Erythroblast (primary cell): ENCODE measurements at regions not wholly inside any gene's neighbourhood (a gene's known extent, or its start where the extent isn't known, plus 50 kb on each side); places are given as distances from the start of the nearest gene placed in this dataset.

Experiments
- DNase-seq, 2 experiments: peaks; one replicate each; lab custom pipeline; 2025; lab: John Stamatoyannopoulos, UW
- GATA1 ChIP-seq: IDR thresholded peaks from 2 replicates; pipeline ENCODE4 v1.6.1; 2011; ENCODE audit warnings: low read depth, mild to moderate bottlenecking, control low read depth, low read length, moderate library complexity
- POLR2A ChIP-seq: IDR thresholded peaks from 2 replicates; pipeline ENCODE4 v1.6.1; 2011; ENCODE audit warnings: mild to moderate bottlenecking, low read length

GRCh38 chr2:145563741-145564615 is 1044.1 kb upstream of the ZEB2 start:
- DNase-seq = no peak
- TF ChIP-seq POLR2A = no peak
- TF ChIP-seq GATA1 = no peak

DNA sequence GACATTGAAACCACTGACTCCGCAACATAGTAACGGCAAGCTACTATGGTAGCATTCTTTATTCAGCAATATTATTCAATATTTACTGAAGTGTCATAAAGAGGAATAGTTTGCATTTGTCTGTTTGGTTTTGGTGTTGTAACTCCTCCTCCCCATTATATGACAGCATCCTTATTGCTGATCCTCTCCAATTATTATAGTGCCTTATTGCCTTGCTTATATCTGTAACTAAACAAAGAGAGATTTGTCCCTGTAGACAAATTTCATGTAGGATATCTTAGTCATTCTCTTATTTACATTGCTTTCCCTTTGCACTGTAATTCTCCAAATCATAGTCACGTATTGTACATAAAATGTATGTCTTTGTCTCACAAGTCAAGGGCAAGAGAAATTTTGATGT is 1041.2 kb upstream of the ZEB2 start:
- no peak for TF ChIP-seq POLR2A
- TF ChIP-seq GATA1 = no peak
- no peak for DNase-seq

- TF ChIP-seq GATA1 = no peak
- TF ChIP-seq POLR2A = no peak
- no peak for DNase-seq
These were observed 1038.9 kb upstream of the ZEB2 start for GRCh38 chr2:145558617-145559350.

GRCh38 chr2:145555360-145555759 is 1035.4 kb upstream of the ZEB2 start:
- no peak for DNase-seq
- no peak for TF ChIP-seq GATA1
- no peak for TF ChIP-seq POLR2A

DNA sequence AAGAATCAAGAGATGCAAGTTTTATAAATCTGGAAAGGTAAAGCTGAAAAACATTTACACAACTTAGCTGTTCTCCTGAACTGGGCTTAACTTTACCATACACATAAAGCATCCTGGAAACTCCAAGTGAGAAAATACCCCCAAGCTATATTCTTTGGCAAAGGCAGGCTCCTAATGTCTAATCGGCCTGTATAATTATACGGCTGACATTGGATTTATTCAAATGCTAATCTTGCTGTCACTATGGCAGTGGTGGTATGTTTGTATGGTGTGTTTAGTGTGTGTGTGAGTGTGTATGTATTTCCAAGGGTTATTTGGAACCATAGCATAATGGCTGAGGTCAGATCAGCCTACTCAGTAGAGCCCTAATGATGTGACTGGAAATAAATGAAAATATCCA is 1031.8 kb upstream of the ZEB2 start:
- DNase-seq = no peak
- no peak for TF ChIP-seq GATA1
- TF ChIP-seq POLR2A = no peak

- no peak for DNase-seq
- TF ChIP-seq GATA1 (no peak), POLR2A (no peak)
These were observed 1028.6 kb upstream of the ZEB2 start for GRCh38 chr2:145548479-145548878.

DNA sequence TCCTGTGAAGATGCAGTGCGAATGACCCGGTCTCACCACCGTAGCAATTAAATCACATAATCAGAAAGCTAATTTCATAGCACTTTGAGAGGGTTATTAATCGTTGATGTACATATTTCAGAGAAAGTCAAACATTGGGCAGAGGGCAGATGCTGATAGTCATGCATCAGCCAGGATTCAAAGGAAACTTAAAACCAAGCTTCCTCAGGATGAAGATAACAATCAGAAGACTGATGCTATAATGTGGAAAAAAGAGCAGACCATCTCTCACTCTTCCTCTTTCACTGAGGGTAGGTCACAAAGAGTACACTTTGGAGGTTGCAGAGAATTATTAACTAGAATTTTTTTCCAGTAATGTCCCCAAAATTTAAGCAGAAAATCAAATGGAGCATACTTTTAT is 1027.7 kb upstream of the ZEB2 start:
- no peak for DNase-seq
- TF ChIP-seq GATA1 = no peak
- TF ChIP-seq POLR2A = no peak

- peak in 1 of 2 experiments; percentile 1 for DNase-seq
- TF ChIP-seq GATA1 (no peak), POLR2A (no peak)
These were observed 1026.2 kb upstream of the ZEB2 start for GRCh38 chr2:145546091-145546490.

DNA sequence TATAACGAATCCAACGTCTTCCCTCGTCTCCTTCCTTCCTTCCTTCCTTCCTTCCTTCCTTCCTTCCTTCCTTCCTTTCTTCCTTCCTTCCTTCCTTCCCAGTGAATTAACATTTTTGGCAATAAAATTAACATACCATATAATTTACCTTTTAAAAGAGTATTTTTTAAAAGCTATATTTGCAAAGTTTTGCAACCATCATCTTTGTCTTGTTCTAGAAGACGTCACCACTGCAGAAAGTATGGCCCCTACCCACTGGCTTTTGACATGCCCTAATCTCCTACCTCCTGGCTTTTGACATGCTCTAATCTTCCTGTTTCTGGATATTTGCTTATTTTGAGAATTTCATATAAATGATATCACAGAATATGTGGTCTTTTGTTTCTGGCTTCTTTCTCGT is 1023.9 kb upstream of the ZEB2 start:
- no peak for TF ChIP-seq POLR2A
- TF ChIP-seq GATA1 = no peak

GRCh38 chr2:145543155-145543554 is 1023.2 kb upstream of the ZEB2 start:
- TF ChIP-seq POLR2A = no peak
- no peak for TF ChIP-seq GATA1
- DNase-seq = no peak

More for the DNA sequence above, 1023.9 kb upstream of the ZEB2 start:
- no peak for DNase-seq

DNA sequence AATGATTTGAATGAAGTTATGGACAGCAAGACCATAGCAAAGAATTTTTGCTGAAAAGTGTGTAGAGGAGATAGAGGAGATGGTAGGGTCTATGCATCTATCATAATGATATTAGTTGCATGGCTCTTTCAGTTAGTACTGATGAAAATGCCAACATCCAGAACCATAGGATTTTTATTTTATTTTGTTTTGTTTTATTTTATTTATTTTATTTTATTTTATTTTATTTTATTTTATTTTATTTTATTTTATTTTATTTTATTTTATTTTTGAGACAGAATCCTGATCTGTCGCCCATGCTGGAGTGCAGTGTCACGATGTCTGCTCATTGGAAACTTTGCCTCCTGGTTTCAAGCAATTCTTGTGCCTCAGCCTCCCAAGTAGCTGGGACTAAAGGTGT is 1021.1 kb upstream of the ZEB2 start:
- no peak for TF ChIP-seq GATA1
- no peak for TF ChIP-seq POLR2A
- DNase-seq = no peak

GRCh38 chr2:145538661-145539350 is 1018.9 kb upstream of the ZEB2 start:
- TF ChIP-seq POLR2A (no peak), GATA1 (no peak)

DNA sequence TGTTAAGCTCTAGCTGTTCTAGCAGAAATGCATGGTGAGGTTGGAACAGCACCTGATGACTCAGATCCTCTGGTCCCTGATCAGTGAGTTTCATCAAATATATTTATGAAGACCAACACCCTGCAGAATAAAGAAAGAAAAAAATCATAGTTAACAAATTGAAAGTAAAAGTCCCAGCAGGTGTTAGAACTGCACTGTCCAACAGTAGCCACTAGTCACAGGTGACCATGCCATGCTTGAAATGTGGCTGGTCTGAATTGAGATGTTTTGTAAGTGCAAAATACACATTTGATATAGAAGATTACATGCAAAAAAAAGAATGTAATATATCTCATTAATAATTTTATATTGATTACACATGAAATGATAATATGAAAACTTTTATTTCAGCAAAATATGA is 1010.7 kb upstream of the ZEB2 start:
- DNase-seq = no peak
- TF ChIP-seq GATA1 (no peak), POLR2A (no peak)

More at GRCh38 chr2:145538661-145539350, 1018.9 kb upstream of the ZEB2 start:
- no peak for DNase-seq
